ENCODE measurements at regions not wholly inside any gene's neighbourhood (a gene's known extent, or its start where the extent isn't known, plus 50 kb on each side); places are given as distances from the start of the nearest gene placed in this dataset.

- intact Hi-C loops (cut with micrococcal nuclease), result no loop called here
- ChIA-PET POLR2A (no interaction called here), CTCF (no interaction called here)
- Mint-ChIP-seq H3K9me3 (no peaks in the 10 kb centered on the region), H3K4me1 (ENCODE audit: low read depth) (no peaks in the 10 kb centered on the region), H3K27ac (no peak overlapping the region), H3K27me3 (peaks cover 23% of the 10 kb centered on the region), H3K36me3 (ENCODE audit: low read depth) (no peaks in the 10 kb centered on the region), H3K4me3 (no peak overlapping the region)
- TF ChIP-seq, protein P1, sequence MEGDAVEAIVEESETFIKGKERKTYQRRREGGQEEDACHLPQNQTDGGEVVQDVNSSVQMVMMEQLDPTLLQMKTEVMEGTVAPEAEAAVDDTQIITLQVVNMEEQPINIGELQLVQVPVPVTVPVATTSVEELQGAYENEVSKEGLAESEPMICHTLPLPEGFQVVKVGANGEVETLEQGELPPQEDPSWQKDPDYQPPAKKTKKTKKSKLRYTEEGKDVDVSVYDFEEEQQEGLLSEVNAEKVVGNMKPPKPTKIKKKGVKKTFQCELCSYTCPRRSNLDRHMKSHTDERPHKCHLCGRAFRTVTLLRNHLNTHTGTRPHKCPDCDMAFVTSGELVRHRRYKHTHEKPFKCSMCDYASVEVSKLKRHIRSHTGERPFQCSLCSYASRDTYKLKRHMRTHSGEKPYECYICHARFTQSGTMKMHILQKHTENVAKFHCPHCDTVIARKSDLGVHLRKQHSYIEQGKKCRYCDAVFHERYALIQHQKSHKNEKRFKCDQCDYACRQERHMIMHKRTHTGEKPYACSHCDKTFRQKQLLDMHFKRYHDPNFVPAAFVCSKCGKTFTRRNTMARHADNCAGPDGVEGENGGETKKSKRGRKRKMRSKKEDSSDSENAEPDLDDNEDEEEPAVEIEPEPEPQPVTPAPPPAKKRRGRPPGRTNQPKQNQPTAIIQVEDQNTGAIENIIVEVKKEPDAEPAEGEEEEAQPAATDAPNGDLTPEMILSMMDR (IDR thresholded peaks at IDR 0.05), result no peak
- ATAC-seq (no peak), DNase-seq (no peak)
These were observed 194.0 kb upstream of the PLPP4 start for GRCh38 chr10:120262857-120263547.

- H3K9me3 Mint-ChIP-seq, result no peaks in the 10 kb centered on the region
- no peaks in the 10 kb centered on the region for H3K36me3 Mint-ChIP-seq (ENCODE audit: low read depth)
- peaks cover 17% of the 10 kb centered on the region for H3K27me3 Mint-ChIP-seq
- no peak for ATAC-seq
- H3K4me1 Mint-ChIP-seq (ENCODE audit: low read depth), result no peaks in the 10 kb centered on the region
- DNase-seq, result no peak
- H3K27ac Mint-ChIP-seq, result no peak overlapping the region
- intact Hi-C loops (cut with micrococcal nuclease), result no loop called here
- no peak overlapping the region for H3K4me3 Mint-ChIP-seq
- ChIA-PET CTCF (no interaction called here), POLR2A (no interaction called here)
- TF ChIP-seq, protein P1 (IDR thresholded peaks at IDR 0.05), result no peak
These were observed 191.0 kb upstream of the PLPP4 start for GRCh38 chr10:120266022-120266421.

DNA sequence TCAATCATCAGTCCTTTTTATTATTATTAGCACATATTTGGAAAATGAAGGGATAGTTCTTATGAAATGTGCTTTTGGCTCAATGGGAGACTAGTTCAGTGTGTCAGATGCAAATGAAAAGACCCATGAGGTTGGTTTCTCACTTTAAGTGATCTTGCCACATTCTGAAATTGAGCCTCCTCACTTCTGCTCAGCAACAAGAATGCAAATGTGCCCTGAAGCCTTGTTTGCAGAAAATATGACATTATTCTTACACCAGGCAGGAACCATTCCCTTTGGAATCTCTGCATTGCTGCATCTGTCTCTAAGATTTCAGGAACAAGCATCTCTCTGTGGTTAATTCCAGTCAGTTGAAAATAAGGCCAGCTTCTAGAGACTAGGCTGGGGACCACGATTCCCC lies 186.1 kb upstream of the PLPP4 start:
- H3K4me1 Mint-ChIP-seq (ENCODE audit: low read depth), result no peaks in the 10 kb centered on the region
- ChIA-PET CTCF (no interaction called here), POLR2A (no interaction called here)
- intact Hi-C loops (cut with micrococcal nuclease), result no loop called here
- DNase-seq, result no peak
- TF ChIP-seq, protein P1 (IDR thresholded peaks at IDR 0.05), result no peak
- no peak overlapping the region for H3K4me3 Mint-ChIP-seq
- H3K27me3 Mint-ChIP-seq, result peaks cover 5% of the 10 kb centered on the region
- ATAC-seq, result no peak
- no peak overlapping the region for H3K27ac Mint-ChIP-seq
- no peaks in the 10 kb centered on the region for H3K36me3 Mint-ChIP-seq (ENCODE audit: low read depth)
- H3K9me3 Mint-ChIP-seq, result no peaks in the 10 kb centered on the region

- POLR2A ChIA-PET, result no interaction called here
- H3K4me1 Mint-ChIP-seq (ENCODE audit: low read depth), result no peaks in the 10 kb centered on the region
- no peaks in the 10 kb centered on the region for H3K36me3 Mint-ChIP-seq (ENCODE audit: low read depth)
These were observed 185.3 kb upstream of the PLPP4 start for GRCh38 chr10:120271696-120272095.

GRCh38 chr10:120272350-120272749 lies 184.7 kb upstream of the PLPP4 start:
- Mint-ChIP-seq H3K4me1 (ENCODE audit: low read depth) (no peaks in the 10 kb centered on the region), H3K27ac (no peak overlapping the region), H3K27me3 (peaks cover 5% of the 10 kb centered on the region), H3K36me3 (ENCODE audit: low read depth) (no peaks in the 10 kb centered on the region), H3K4me3 (no peak overlapping the region), H3K9me3 (no peaks in the 10 kb centered on the region)
- intact Hi-C loops (cut with micrococcal nuclease), result no loop called here
- ATAC-seq (no peak), DNase-seq (no peak)
- TF ChIP-seq, protein P1 (IDR thresholded peaks at IDR 0.05), result no peak
- POLR2A ChIA-PET, result no interaction called here
- CTCF ChIA-PET, result no interaction called here

More at GRCh38 chr10:120271696-120272095, 185.3 kb upstream of the PLPP4 start:
- H3K4me3 Mint-ChIP-seq, result no peak overlapping the region
- no peaks in the 10 kb centered on the region for H3K9me3 Mint-ChIP-seq
- DNase-seq (no peak), ATAC-seq (no peak)
- CTCF ChIA-PET, result no interaction called here
- H3K27ac Mint-ChIP-seq, result no peak overlapping the region
- TF ChIP-seq, protein P1 (IDR thresholded peaks at IDR 0.05), result no peak
- intact Hi-C loops (cut with micrococcal nuclease), result no loop called here
- H3K27me3 Mint-ChIP-seq, result peaks cover 5% of the 10 kb centered on the region

Data from activated CD8-positive, alpha-beta T cell treated with anti-CD3 and anti-CD28 coated beads for 36 hours (primary cell).